ENCODE measurements at regions not wholly inside any gene's neighbourhood (a gene's known extent, or its start where the extent isn't known, plus 50 kb on each side); places are given as distances from the start of the nearest gene placed in this dataset.

- DNase-seq (ENCODE audit: low spot score), result no peak
- in situ Hi-C loops (cut with MboI; ENCODE audit: low sequenced_read_pairs, unreplicated experiment), result no loop called here
- TF ChIP-seq CTCF (IDR thresholded peaks at IDR 0.05; ENCODE audit: borderline replicate concordance, control extremely low read depth, extremely low read depth, insufficient read depth, missing control alignments), result no peak
Measured at GRCh38 chr5:145077028-145077427, 758.1 kb downstream of the PRELID2 start.

GRCh38 chr5:145076040-145076439, 759.1 kb downstream of the PRELID2 start:
- no peak for TF ChIP-seq CTCF (IDR thresholded peaks at IDR 0.05; ENCODE audit: borderline replicate concordance, control extremely low read depth, extremely low read depth, insufficient read depth, missing control alignments)
- in situ Hi-C loops (cut with MboI; ENCODE audit: low sequenced_read_pairs, unreplicated experiment), result no loop called here

GRCh38 chr5:145072889-145073288, 762.3 kb downstream of the PRELID2 start:
- DNase-seq (ENCODE audit: low spot score), result no peak
- in situ Hi-C loops (cut with MboI; ENCODE audit: low sequenced_read_pairs, unreplicated experiment), result no loop called here
- TF ChIP-seq CTCF (IDR thresholded peaks at IDR 0.05; ENCODE audit: borderline replicate concordance, control extremely low read depth, extremely low read depth, insufficient read depth, missing control alignments), result no peak

More at GRCh38 chr5:145076040-145076439, 759.1 kb downstream of the PRELID2 start:
- DNase-seq (ENCODE audit: low spot score), result no peak

GRCh38 chr5:145068721-145069120, 766.4 kb downstream of the PRELID2 start:
- no peak for DNase-seq (ENCODE audit: low spot score)
- in situ Hi-C loops (cut with MboI; ENCODE audit: low sequenced_read_pairs, unreplicated experiment), result no loop called here
- TF ChIP-seq CTCF (IDR thresholded peaks at IDR 0.05; ENCODE audit: borderline replicate concordance, control extremely low read depth, extremely low read depth, insufficient read depth, missing control alignments), result no peak

GRCh38 chr5:145062280-145063062, 772.7 kb downstream of the PRELID2 start:
- TF ChIP-seq CTCF (IDR thresholded peaks at IDR 0.05; ENCODE audit: borderline replicate concordance, control extremely low read depth, extremely low read depth, insufficient read depth, missing control alignments), result no peak
- DNase-seq (ENCODE audit: low spot score), result no peak
- in situ Hi-C loops (cut with MboI; ENCODE audit: low sequenced_read_pairs, unreplicated experiment), result no loop called here

- TF ChIP-seq CTCF (IDR thresholded peaks at IDR 0.05; ENCODE audit: borderline replicate concordance, control extremely low read depth, extremely low read depth, insufficient read depth, missing control alignments), result no peak
- peak; percentile 34 for DNase-seq (ENCODE audit: low spot score)
Measured at GRCh38 chr5:145056800-145057199, 778.3 kb downstream of the PRELID2 start.

More at GRCh38 chr5:145056800-145057199, 778.3 kb downstream of the PRELID2 start:
- in situ Hi-C loops (cut with MboI; ENCODE audit: low sequenced_read_pairs, unreplicated experiment), result no loop called here

Data from GM13976 (cell line).